Glutamatergic neuron (in vitro differentiated cells): ENCODE measurements at regions not wholly inside any gene's neighbourhood (a gene's known extent, or its start where the extent isn't known, plus 50 kb on each side); places are given as distances from the start of the nearest gene placed in this dataset.
"Not testable (repeated sequence)": the region's sequence is repeated elsewhere in the genome, so short reads cannot be mapped to it uniquely, and the experiment has no call there.

ENCODE experiments used
- DNase-seq: peaks from one replicate; pipeline ENCODE4 v3.0.0; 2022
- H3K27ac Mint-ChIP-seq: one replicate; pipeline ENCODE4 v1.8.0; 2020; ENCODE audit warnings: mild to moderate bottlenecking, mixed read lengths, inconsistent platforms; ENCODE audit not compliant: unreplicated experiment
- H3K27me3 Mint-ChIP-seq: one replicate; pipeline ENCODE4 v1.8.0; 2020; ENCODE audit warnings: mild to moderate bottlenecking, moderate library complexity, mixed read lengths, inconsistent platforms; ENCODE audit not compliant: unreplicated experiment
- H3K36me3 Mint-ChIP-seq: one replicate; pipeline ENCODE4 v1.8.0; 2020; ENCODE audit warnings: mild to moderate bottlenecking, mixed read lengths, inconsistent platforms; ENCODE audit not compliant: unreplicated experiment
- H3K4me1 Mint-ChIP-seq: one replicate; pipeline ENCODE4 v1.8.0; 2020; ENCODE audit warnings: mild to moderate bottlenecking, low read depth, mixed read lengths, inconsistent platforms; ENCODE audit not compliant: unreplicated experiment
- H3K4me3 Mint-ChIP-seq: one replicate; pipeline ENCODE4 v1.8.0; 2020; ENCODE audit warnings: mild to moderate bottlenecking, mixed read lengths, inconsistent platforms; ENCODE audit not compliant: unreplicated experiment
- H3K9me3 Mint-ChIP-seq: one replicate; pipeline ENCODE4 v1.8.0; 2020; ENCODE audit warnings: mild to moderate bottlenecking, moderate library complexity, mixed read lengths, inconsistent platforms; ENCODE audit not compliant: unreplicated experiment
- CTCF ChIP-seq: fragments of 200-600 bp; sonication (generic); IDR thresholded peaks from one replicate; pipeline ENCODE4 v1.5.0; 2021; ENCODE audit not compliant: partially characterized antibody, unreplicated experiment

- no peak for DNase-seq
- TF ChIP-seq CTCF: no peak
- Mint-ChIP-seq H3K9me3 (no peaks in the 10 kb centered on the region), H3K4me3 (no peak overlapping the region), H3K36me3 (no peaks in the 10 kb centered on the region), H3K27me3 (no peaks in the 10 kb centered on the region), H3K27ac (no peak overlapping the region), H3K4me1 (no peaks in the 10 kb centered on the region)
Observed at GRCh38 chr1:189633658-189634057, 844.0 kb downstream of the BRINP3 start.

- H3K27ac Mint-ChIP-seq: no peak overlapping the region
- no peaks in the 10 kb centered on the region for H3K27me3 Mint-ChIP-seq
- no peaks in the 10 kb centered on the region for H3K36me3 Mint-ChIP-seq
- no peaks in the 10 kb centered on the region for H3K4me1 Mint-ChIP-seq
- TF ChIP-seq CTCF: no peak
- no peak overlapping the region for H3K4me3 Mint-ChIP-seq
- no peak for DNase-seq
- H3K9me3 Mint-ChIP-seq: no peaks in the 10 kb centered on the region
Observed at GRCh38 chr1:189637041-189637440, 840.6 kb downstream of the BRINP3 start.

GRCh38 chr1:189644156-189644555, 833.5 kb downstream of the BRINP3 start:
- not testable (repeated sequence) for H3K36me3 Mint-ChIP-seq, DNase-seq, H3K27me3 Mint-ChIP-seq, H3K4me3 Mint-ChIP-seq, H3K27ac Mint-ChIP-seq, H3K4me1 Mint-ChIP-seq, H3K9me3 Mint-ChIP-seq

- no peak for DNase-seq
- no peak overlapping the region for H3K27ac Mint-ChIP-seq
- no peaks in the 10 kb centered on the region for H3K4me1 Mint-ChIP-seq
- no peak for TF ChIP-seq CTCF
- H3K9me3 Mint-ChIP-seq: peaks cover 3% of the 10 kb centered on the region
- H3K36me3 Mint-ChIP-seq: peaks cover 7% of the 10 kb centered on the region
- no peak overlapping the region for H3K4me3 Mint-ChIP-seq
- no peaks in the 10 kb centered on the region for H3K27me3 Mint-ChIP-seq
Observed at GRCh38 chr1:189644970-189645369, 832.7 kb downstream of the BRINP3 start.

GRCh38 chr1:189646066-189646465, 831.6 kb downstream of the BRINP3 start:
- no peak for DNase-seq
- no peaks in the 10 kb centered on the region for H3K27me3 Mint-ChIP-seq
- H3K9me3 Mint-ChIP-seq: peaks cover 3% of the 10 kb centered on the region
- TF ChIP-seq CTCF: no peak
- peaks cover 7% of the 10 kb centered on the region for H3K36me3 Mint-ChIP-seq
- no peak overlapping the region for H3K27ac Mint-ChIP-seq
- no peak overlapping the region for H3K4me3 Mint-ChIP-seq
- no peaks in the 10 kb centered on the region for H3K4me1 Mint-ChIP-seq

- Mint-ChIP-seq H3K9me3 (no peaks in the 10 kb centered on the region), H3K27ac (no peak overlapping the region), H3K4me1 (peaks cover 16% of the 10 kb centered on the region), H3K36me3 (no peaks in the 10 kb centered on the region), H3K4me3 (no peak overlapping the region), H3K27me3 (peaks cover 2% of the 10 kb centered on the region)
- no peak for DNase-seq
- TF ChIP-seq CTCF: no peak
Observed at GRCh38 chr1:189654906-189655305, 822.8 kb downstream of the BRINP3 start.
